ENCODE measurements at regions not wholly inside any gene's neighbourhood (a gene's known extent, or its start where the extent isn't known, plus 50 kb on each side); places are given as distances from the start of the nearest gene placed in this dataset.
"Not testable (repeated sequence)": the region's sequence is repeated elsewhere in the genome, so short reads cannot be mapped to it uniquely, and the experiment has no call there.

DNA sequence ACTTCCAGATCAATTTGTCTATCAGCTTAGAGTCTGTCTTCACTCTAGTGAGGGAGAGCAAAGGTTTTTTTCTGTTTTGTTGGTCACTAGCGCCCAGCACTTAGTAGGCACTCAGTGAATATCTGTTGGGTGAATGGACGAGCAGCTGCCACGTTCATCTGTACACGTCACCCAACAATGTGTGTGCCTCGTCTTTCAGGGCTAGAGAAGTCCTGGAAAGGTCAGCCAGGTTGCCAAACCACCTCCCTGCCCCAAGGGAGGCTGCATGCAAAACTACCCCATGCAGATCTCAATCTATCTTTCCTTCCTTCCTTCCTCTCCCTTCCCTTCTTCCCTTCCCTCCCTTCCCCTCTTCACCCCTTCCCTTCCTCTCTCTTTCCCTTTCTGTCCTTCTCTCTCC is 340.9 kb downstream of the SOX9 start:
- no peak for ATAC-seq
- Mint-ChIP-seq H3K4me1 (no peaks in the 10 kb centered on the region), H3K27ac (no peak overlapping the region), H3K27me3 (peaks cover 0 to 20% (median 13%) of the 10 kb centered on the region in 5 donors), H3K4me3 (no peak overlapping the region), H3K36me3 (no peaks in the 10 kb centered on the region), H3K9me3 (peaks cover 0 to 1% (median 0%) of the 10 kb centered on the region in 9 donors)
- POLR2A ChIA-PET, result no interaction called here
- no peak for DNase-seq

DNA sequence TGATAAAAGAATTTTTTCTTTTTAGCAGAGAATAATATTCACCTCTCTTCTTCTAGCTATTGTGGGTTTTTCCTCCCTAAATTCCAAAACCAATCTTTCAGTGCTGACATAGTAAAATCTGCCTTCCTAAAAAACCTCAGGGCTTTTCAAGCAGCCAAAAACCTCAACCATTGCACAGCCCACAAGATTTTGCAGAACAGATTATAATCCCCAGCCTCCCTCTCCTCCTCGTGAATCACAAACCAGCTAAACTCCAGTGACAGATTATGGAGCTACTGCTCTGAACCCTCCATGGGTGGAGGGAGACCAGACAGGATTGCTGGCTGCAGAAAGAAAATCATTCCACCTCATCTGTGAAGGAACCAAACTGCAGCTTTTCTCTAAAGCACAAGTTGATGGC is 341.6 kb downstream of the SOX9 start:
- POLR2A ChIA-PET, result no interaction called here
- Mint-ChIP-seq H3K4me3 (no peak overlapping the region), H3K27ac (no peak overlapping the region), H3K36me3 (no peaks in the 10 kb centered on the region), H3K4me1 (no peaks in the 10 kb centered on the region), H3K9me3 (peaks cover 0 to 1% (median 0%) of the 10 kb centered on the region in 9 donors), H3K27me3 (peaks cover 0 to 19% (median 13%) of the 10 kb centered on the region in 5 donors)
- no peak for ATAC-seq
- DNase-seq, result no peak

DNA sequence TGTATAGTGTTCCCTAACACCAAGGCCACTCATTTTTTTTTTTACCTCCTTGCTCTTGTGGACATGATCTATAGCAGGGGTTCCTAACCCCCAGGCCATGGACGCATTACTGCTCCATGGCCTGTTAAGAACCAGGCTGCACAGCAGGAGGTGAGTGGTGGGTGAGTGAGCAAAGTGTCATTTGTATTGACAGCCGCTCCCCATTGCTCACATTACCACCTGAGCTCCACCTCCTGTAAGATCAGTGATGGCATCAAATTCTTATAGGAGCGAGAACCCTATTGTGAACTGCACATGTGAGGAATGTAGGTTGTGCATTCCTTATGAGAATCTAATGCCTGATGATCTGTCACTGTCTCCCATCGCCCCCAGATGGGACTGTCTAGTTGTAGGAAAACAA is 342.0 kb downstream of the SOX9 start:
- Mint-ChIP-seq H3K36me3 (no peaks in the 10 kb centered on the region), H3K27ac (no peak overlapping the region), H3K9me3 (peaks cover 0 to 1% (median 0%) of the 10 kb centered on the region in 9 donors), H3K4me3 (no peak overlapping the region), H3K27me3 (peaks cover 0 to 16% (median 13%) of the 10 kb centered on the region in 5 donors), H3K4me1 (no peaks in the 10 kb centered on the region)
- no peak for DNase-seq
- no peak for ATAC-seq
- POLR2A ChIA-PET, result no interaction called here

DNA sequence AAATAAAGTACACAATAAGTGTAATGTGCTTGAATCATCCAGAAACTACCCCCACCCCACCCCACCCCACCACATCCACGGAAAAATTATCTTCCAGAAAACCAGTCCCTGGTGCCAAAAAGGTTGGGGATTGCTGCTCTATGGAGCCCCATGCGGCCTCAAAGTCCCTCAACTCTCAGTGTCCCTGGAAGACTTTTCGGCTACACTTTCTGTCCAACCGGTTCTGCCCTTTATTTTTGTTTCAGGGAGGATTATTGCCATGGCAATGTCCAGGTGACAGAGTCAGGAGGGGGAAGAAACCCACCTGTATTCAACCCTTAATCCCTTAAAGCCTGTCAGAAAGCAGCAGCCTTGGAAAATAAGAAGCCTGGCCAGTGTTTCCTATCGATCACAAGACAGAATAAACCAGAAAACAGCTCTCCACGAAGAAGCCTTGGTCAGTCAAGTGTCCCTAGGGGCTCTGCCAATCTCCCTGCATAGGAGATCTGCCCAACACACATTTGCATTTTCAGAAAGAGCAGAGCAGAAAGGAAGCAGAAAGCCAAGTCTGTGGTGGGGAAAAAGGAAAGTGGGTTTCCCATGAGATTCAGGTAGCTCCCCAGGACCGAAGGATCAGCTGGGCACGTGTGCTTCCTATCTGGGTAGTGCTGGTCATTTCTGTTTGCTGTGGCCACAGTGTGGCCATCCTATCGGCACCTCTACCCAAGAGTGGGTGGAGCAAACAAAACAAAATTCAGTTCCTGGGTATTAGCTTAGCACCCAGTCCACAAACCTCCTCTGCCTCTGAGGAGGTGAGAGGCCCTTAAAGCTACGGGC is 342.7 kb downstream of the SOX9 start:
- ATAC-seq, result no peak
- H3K4me3 Mint-ChIP-seq, result no peak overlapping the region
- H3K9me3 Mint-ChIP-seq, result peaks cover 0 to 1% (median 0%) of the 10 kb centered on the region in 9 donors

DNA sequence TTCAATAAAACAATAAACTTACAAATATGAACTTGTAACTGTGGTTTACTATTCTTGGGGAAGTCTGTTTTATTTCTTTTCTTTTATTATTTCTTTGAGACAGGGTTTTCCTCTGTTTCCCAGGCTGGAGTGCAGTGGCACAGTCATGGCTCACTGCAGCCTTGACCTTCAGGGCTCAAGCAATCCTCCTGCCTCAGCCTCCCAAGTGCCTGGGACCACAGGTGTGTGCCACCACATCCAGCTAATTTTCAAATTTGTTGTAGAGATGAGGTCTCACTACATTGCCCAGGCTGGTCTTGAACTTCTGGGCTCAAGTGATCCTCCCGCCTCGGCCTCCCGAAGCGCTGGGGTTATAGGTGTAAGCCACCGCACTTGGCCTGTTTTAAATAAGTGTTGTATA is 343.4 kb downstream of the SOX9 start:
- POLR2A ChIA-PET, result not testable (repeated sequence)

More for the DNA sequence above, 342.7 kb downstream of the SOX9 start:
- Mint-ChIP-seq H3K36me3 (no peaks in the 10 kb centered on the region), H3K4me1 (no peaks in the 10 kb centered on the region), H3K27me3 (peaks cover 0 to 16% (median 13%) of the 10 kb centered on the region in 5 donors), H3K27ac (no peak overlapping the region)
- POLR2A ChIA-PET, result no interaction called here
- no peak for DNase-seq

DNA sequence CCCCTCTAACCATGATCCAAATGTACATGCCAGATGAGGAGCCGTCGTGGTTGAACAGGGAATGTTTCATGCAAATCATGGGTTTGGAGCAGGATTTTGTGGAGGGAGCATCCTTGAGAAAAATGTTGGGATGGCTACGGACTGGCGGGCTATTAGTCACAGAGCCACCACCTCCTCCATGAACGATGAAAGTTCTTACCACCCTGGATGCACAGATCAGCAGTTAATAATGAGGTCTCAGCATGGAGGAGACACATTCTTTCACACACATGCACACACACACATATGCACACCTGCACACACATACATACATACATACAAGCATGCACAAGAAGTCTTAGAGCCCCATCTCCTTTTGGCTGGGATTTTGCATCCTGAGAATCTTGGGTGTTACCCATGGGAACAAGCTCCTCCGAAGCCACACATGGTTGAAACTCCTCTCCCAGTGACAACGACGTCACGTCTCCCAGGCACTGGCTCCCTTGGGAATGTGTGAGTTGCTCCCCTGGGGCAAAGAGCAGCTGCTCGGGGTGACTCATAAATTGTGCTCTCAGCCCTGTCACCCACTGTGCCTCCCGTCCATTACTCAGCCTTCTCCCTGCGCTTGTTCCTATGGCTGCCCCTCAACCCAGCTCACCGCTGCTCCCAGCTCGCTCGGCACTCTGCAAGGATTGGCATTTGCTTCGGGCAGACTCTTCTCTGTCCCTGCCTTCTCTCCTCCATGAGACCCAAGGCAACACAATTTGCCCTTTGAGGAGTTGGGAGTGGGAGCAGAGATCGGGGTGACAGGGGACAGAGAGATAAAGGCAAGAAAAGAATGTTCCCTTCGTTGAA is 344.6 kb downstream of the SOX9 start:
- no peak for DNase-seq
- H3K9me3 Mint-ChIP-seq, result peaks cover 0 to 1% (median 0%) of the 10 kb centered on the region in 9 donors
- POLR2A ChIA-PET, result no interaction called here
- ATAC-seq, result no peak
- H3K36me3 Mint-ChIP-seq, result no peaks in the 10 kb centered on the region
- H3K4me3 Mint-ChIP-seq, result no peak overlapping the region
- H3K27ac Mint-ChIP-seq, result no peak overlapping the region
- no peaks in the 10 kb centered on the region for H3K4me1 Mint-ChIP-seq
- H3K27me3 Mint-ChIP-seq, result peaks cover 0 to 16% (median 13%) of the 10 kb centered on the region in 5 donors

More for the DNA sequence above, 343.4 kb downstream of the SOX9 start:
- not testable (repeated sequence) for H3K4me3 Mint-ChIP-seq, H3K9me3 Mint-ChIP-seq, DNase-seq, H3K36me3 Mint-ChIP-seq, H3K4me1 Mint-ChIP-seq, ATAC-seq, H3K27ac Mint-ChIP-seq
- peaks cover 0 to 16% (median 13%) of the 10 kb centered on the region in 5 donors for H3K27me3 Mint-ChIP-seq

DNA sequence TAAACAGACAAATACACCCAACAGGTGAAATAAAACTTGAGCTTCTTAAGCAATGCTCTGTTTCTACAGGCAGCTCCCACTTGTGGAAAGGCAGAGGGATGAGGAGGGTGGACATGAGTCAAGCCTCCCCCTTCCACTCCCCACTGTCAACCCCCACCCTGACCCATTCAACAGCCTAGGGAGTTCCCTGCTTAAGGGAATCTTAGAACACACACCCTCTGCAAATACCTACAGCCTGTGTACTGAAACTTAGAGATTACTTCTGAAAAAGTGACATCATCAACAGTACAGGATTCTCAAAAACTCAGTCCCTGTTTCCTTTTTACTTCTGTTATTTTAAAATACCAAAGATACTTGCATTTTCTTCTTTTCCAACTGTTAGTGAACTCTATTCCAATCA is 345.4 kb downstream of the SOX9 start:
- H3K27me3 Mint-ChIP-seq, result peaks cover 0 to 22% (median 12%) of the 10 kb centered on the region in 5 donors
- ATAC-seq (no peak), DNase-seq (no peak)
- H3K9me3 Mint-ChIP-seq, result no peaks in the 10 kb centered on the region
- H3K4me3 Mint-ChIP-seq, result no peak overlapping the region
- H3K4me1 Mint-ChIP-seq, result no peaks in the 10 kb centered on the region
- POLR2A ChIA-PET, result no interaction called here
- H3K27ac Mint-ChIP-seq, result no peak overlapping the region
- no peaks in the 10 kb centered on the region for H3K36me3 Mint-ChIP-seq

DNA sequence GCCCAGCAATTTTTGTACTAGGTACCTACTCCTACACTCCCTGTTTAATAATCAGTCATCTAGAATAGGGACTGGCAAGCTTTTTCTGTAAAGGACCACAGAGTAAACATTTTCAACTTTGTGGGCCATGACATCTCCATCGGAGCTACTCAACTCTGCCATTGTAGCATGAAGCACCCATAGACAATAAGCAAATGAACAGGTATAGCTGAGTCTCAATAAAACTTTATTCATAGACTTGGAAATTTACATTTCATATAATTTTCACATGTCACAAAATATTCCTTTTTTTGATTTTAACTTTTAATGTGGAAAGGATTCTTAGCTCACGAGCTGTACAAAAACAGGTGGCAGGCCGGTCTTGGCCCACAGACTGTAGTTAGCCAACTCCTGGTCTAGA is 345.8 kb downstream of the SOX9 start:
- Mint-ChIP-seq H3K27ac (no peak overlapping the region), H3K4me3 (no peak overlapping the region), H3K36me3 (no peaks in the 10 kb centered on the region), H3K27me3 (peaks cover 0 to 18% (median 10%) of the 10 kb centered on the region in 5 donors), H3K9me3 (no peaks in the 10 kb centered on the region), H3K4me1 (no peaks in the 10 kb centered on the region)
- POLR2A ChIA-PET, result no interaction called here
- DNase-seq, result no peak
- no peak for ATAC-seq

DNA sequence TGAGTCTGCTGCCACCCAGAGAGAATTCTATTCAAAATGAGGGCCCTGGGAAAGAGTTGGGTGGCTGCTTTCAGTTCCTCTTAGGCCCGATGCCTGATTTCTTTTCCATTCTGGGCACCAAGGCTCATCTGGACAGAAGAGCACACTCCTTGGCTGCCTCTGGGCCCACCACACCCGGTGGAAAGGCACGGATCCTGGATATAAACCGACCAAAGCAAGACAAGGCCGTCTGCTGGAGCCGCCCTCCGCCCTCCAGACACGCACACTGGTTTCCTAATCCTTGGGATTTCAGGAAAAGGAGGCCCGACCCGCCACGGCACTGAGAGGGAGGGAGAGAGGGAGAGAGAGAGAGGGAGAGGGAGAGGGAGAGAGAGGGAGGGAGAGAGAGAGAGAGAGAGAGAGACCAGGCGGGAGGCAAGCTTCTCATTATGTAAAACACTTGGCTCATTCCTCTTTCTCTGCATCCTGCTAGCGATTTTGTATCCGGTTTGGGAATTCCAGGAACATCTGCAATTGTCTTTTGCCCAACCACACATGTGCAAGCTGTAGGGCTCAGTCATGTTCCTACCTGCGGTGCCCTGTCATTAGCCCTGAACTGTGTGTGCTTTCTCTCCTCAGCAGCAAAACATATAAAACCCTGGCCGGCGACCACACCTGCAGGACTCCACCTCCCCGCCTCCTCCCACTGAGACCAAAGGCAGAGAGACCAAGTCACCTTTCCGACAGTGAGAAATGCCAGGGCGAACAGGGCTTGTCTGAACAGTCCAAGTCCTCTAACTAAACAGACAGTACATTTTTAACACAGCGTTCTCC is 347.2 kb downstream of the SOX9 start:
- Mint-ChIP-seq H3K4me3 (no peak overlapping the region), H3K27ac (no peak overlapping the region), H3K27me3 (peaks cover 3 to 25% (median 16%) of the 10 kb centered on the region in 5 donors), H3K9me3 (no peaks in the 10 kb centered on the region), H3K4me1 (no peaks in the 10 kb centered on the region), H3K36me3 (no peaks in the 10 kb centered on the region)
- POLR2A ChIA-PET, result no interaction called here
- ATAC-seq (no peak), DNase-seq (no peak)

DNA sequence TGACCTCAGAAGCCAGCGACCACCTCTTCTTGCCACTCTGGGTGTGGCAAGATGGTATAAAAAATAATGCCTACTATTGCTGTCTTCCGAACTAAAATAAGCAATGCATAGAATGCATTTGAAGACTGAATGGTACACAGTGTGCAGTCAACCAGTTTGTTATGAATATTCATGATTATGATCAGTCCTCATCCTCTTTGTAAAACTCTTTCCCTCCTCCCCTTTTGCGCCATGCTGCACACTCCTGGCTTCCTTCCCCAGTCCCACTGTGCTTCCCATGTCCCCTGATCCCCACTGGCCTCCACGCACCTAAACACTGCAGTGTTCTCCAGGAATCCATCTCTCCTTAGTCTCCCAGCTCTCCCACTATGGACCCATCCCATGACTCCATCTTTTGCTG is 348.0 kb downstream of the SOX9 start:
- Mint-ChIP-seq H3K36me3 (no peaks in the 10 kb centered on the region), H3K4me3 (no peak overlapping the region), H3K27me3 (peaks cover 3 to 25% (median 16%) of the 10 kb centered on the region in 5 donors), H3K27ac (no peak overlapping the region), H3K9me3 (peaks cover 0 to 2% (median 0%) of the 10 kb centered on the region in 9 donors), H3K4me1 (no peaks in the 10 kb centered on the region)
- ATAC-seq (no peak), DNase-seq (no peak)
- POLR2A ChIA-PET, result no interaction called here

DNA sequence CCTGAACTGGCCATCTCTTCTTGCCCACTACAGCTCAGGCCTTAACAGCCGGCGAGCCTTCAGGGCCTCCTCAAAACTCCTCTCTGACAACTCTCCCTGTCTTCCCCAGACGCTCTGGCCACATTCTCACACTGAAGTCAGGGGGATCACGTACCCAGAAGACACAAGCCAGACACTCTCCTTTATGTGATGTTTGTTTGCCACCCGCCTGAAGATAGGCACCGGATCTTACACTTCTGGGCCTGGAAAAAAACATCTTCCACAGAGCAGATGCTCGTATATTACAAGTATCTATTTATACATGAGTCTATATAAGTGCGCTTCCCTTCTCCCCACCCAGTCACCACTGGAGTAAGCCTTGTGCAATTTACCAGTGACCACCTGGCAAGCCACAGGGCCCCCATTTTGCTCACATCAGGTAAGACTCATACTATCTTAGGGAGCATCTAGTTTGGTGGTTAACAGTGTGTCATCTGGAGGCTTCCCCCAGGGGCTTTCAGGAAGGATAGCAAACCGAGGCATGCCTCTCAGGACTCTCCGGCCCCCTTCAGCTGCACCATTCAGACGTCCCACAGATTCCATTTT is 349.4 kb downstream of the SOX9 start:
- Mint-ChIP-seq H3K4me1 (no peaks in the 10 kb centered on the region), H3K9me3 (peaks cover 0 to 14% (median 3%) of the 10 kb centered on the region in 9 donors), H3K4me3 (no peak overlapping the region), H3K36me3 (peaks cover 0 to 6% (median 0%) of the 10 kb centered on the region in 3 donors), H3K27me3 (peaks cover 3 to 20% (median 13%) of the 10 kb centered on the region in 5 donors), H3K27ac (no peak overlapping the region)
- POLR2A ChIA-PET, result no interaction called here
- DNase-seq (no peak), ATAC-seq (no peak)

DNA sequence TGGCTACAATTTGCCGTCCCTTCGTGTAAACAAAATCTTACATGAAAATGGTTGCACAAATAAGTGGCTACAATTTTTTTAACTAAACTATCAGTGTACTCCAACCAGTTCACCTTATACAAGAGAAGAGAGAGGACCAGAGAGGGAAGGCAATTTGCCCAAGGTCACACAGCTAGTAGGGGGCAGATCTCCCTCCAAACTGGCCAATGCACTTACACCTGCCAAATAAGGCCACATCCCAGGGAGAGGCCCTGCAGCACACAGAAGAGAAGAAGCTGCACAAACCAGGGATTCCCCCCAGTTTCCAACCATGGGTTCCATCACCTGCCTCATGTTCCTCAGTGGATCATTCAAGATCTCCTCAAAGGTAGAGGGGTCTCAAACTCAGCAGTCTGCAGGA is 349.9 kb downstream of the SOX9 start:
- peaks cover 3 to 19% (median 11%) of the 10 kb centered on the region in 5 donors for H3K27me3 Mint-ChIP-seq
- H3K36me3 Mint-ChIP-seq, result peaks cover 0 to 6% (median 0%) of the 10 kb centered on the region in 3 donors
- H3K4me3 Mint-ChIP-seq, result no peak overlapping the region
- no peak for DNase-seq
- H3K9me3 Mint-ChIP-seq, result peaks cover 0 to 16% (median 3%) of the 10 kb centered on the region in 9 donors
- H3K27ac Mint-ChIP-seq, result no peak overlapping the region
- no peak for ATAC-seq
- no peaks in the 10 kb centered on the region for H3K4me1 Mint-ChIP-seq
- POLR2A ChIA-PET, result no interaction called here

Measured in naive thymus-derived CD8-positive, alpha-beta T cell (primary cell).